ENCODE measurements at regions not wholly inside any gene's neighbourhood (a gene's known extent, or its start where the extent isn't known, plus 50 kb on each side); places are given as distances from the start of the nearest gene placed in this dataset.

DNA sequence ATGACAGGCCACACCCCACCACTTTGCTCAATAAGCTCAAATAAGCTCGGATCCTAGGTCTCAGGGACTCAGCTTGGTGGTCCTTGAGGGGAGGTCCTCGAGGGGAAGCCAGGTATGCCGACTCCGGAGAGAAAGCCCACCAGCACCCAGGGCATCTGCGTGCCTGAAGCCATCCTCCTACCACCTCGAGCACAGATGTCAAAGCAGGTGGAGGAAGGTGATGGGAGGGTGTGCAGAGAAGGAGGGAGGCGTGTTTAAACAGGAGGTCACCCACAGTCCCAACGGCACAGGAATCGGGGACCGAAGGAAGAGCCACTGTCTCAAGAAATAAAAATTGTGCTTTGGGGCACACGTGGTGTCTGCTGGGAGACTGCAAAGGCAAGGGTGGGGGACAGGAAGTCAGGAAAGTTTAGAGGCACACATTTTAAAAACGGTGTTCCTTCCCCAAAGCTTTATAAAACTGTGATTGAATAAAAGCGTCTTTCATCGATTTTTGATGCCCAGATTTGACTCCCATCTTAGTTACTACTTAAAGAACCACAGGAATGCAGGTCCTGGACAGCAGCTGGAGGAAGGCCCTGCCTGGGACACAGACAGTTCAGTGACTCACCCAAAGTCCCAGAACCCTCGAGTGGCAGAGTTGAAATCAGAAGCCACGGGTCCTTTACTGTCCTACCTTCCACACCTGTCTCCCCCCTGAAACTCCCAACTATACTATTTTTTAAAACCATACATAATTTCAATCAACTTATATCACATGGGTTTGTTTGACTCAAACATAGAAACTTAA, 221.0 kb upstream of the PDE10A start:
- TF ChIP-seq ZNF76 (tag by site-specific recombination; IDR thresholded peaks at IDR 0.05; ENCODE audit: borderline replicate concordance, low read depth): no peak
- TF ChIP-seq ZNF239 (tag by site-specific recombination; IDR thresholded peaks at IDR 0.05): no peak
- TF ChIP-seq, protein P1, sequence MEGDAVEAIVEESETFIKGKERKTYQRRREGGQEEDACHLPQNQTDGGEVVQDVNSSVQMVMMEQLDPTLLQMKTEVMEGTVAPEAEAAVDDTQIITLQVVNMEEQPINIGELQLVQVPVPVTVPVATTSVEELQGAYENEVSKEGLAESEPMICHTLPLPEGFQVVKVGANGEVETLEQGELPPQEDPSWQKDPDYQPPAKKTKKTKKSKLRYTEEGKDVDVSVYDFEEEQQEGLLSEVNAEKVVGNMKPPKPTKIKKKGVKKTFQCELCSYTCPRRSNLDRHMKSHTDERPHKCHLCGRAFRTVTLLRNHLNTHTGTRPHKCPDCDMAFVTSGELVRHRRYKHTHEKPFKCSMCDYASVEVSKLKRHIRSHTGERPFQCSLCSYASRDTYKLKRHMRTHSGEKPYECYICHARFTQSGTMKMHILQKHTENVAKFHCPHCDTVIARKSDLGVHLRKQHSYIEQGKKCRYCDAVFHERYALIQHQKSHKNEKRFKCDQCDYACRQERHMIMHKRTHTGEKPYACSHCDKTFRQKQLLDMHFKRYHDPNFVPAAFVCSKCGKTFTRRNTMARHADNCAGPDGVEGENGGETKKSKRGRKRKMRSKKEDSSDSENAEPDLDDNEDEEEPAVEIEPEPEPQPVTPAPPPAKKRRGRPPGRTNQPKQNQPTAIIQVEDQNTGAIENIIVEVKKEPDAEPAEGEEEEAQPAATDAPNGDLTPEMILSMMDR (tag by site-specific recombination; IDR thresholded peaks at IDR 0.05): no peak
- TF ChIP-seq ZNF274 (IDR thresholded peaks at IDR 0.05; ENCODE audit: low read length): no peak
- TF ChIP-seq ZNF274 (tag by site-specific recombination; IDR thresholded peaks at IDR 0.05; ENCODE audit: borderline replicate concordance): no peak
- no peak for TF ChIP-seq ZNF776 (tag by site-specific recombination; IDR thresholded peaks at IDR 0.05; ENCODE audit: borderline replicate concordance)
- TF ChIP-seq, protein P2, sequence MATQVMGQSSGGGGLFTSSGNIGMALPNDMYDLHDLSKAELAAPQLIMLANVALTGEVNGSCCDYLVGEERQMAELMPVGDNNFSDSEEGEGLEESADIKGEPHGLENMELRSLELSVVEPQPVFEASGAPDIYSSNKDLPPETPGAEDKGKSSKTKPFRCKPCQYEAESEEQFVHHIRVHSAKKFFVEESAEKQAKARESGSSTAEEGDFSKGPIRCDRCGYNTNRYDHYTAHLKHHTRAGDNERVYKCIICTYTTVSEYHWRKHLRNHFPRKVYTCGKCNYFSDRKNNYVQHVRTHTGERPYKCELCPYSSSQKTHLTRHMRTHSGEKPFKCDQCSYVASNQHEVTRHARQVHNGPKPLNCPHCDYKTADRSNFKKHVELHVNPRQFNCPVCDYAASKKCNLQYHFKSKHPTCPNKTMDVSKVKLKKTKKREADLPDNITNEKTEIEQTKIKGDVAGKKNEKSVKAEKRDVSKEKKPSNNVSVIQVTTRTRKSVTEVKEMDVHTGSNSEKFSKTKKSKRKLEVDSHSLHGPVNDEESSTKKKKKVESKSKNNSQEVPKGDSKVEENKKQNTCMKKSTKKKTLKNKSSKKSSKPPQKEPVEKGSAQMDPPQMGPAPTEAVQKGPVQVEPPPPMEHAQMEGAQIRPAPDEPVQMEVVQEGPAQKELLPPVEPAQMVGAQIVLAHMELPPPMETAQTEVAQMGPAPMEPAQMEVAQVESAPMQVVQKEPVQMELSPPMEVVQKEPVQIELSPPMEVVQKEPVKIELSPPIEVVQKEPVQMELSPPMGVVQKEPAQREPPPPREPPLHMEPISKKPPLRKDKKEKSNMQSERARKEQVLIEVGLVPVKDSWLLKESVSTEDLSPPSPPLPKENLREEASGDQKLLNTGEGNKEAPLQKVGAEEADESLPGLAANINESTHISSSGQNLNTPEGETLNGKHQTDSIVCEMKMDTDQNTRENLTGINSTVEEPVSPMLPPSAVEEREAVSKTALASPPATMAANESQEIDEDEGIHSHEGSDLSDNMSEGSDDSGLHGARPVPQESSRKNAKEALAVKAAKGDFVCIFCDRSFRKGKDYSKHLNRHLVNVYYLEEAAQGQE (tag by site-specific recombination; IDR thresholded peaks at IDR 0.05): no peak
- TF ChIP-seq ZNF24 (tag by site-specific recombination; IDR thresholded peaks at IDR 0.05): no peak
- no peak for TF ChIP-seq ZNF114 (tag by site-specific recombination; IDR thresholded peaks at IDR 0.05)

All from HEK293 (cell line).